Common myeloid progenitor, CD34-positive (primary cell): ENCODE measurements at regions not wholly inside any gene's neighbourhood (a gene's known extent, or its start where the extent isn't known, plus 50 kb on each side); places are given as distances from the start of the nearest gene placed in this dataset.

Experiments used
- CTCF ChIA-PET: fragments of 350-600 bp; sonication (Branson Sonifier 250); formaldehyde crosslinking; loops from one replicate; lab custom pipeline; 2021; ENCODE audit warnings: antibody characterized with exemption; lab: Charles Lee
- POLR2A ChIA-PET: fragments of 350-600 bp; sonication (Branson Sonifier 250); formaldehyde crosslinking; loops from one replicate; lab custom pipeline; 2021; ENCODE audit warnings: antibody characterized with exemption; lab: Charles Lee
- DNase-seq, 3 donors: peaks; one replicate each; pipeline versions ENCODE4 v3.0.0 to v3.0.0-alpha.2; 2013
- H3K27ac ChIP-seq, 2 experiments: 1 replicate in 1 of 2; 2 replicates in 1 of 2; pipeline ENCODE4 v1.7.0; 2013; ENCODE audit warnings: inconsistent platforms in 2 of 2, low read length in 2 of 2, mild to moderate bottlenecking in 2 of 2, low read depth in 1 of 2, moderate library complexity in 1 of 2; ENCODE audit not compliant: severe bottlenecking in 2 of 2, insufficient read depth in 1 of 2, poor library complexity in 1 of 2
- H3K27me3 ChIP-seq, 5 experiments: replicated peaks in 2 of 5; 1 replicate in 3 of 5; 2 replicates in 2 of 5; pipeline versions ENCODE4 v1.6.1 to v1.7.0; 2013; ENCODE audit warnings: low read length in 4 of 5, mild to moderate bottlenecking in 2 of 5, moderate library complexity in 2 of 5, inconsistent platforms in 1 of 5; ENCODE audit not compliant: insufficient read depth in 5 of 5, control insufficient read depth in 4 of 5
- H3K36me3 ChIP-seq, 4 experiments: 1 replicate in 2 of 4; 2 replicates in 2 of 4; pipeline versions ENCODE4 v1.6.1 to v1.7.0; 2013; ENCODE audit warnings: low read length in 3 of 4, control low read depth in 1 of 4, mild to moderate bottlenecking in 1 of 4; ENCODE audit not compliant: control insufficient read depth in 4 of 4, insufficient read depth in 4 of 4
- H3K4me1 ChIP-seq, 4 experiments: 1 replicate in 3 of 4; 2 replicates in 1 of 4; pipeline versions ENCODE4 v1.6.1 to v1.7.1; 2013; ENCODE audit warnings: low read length in 3 of 4, mild to moderate bottlenecking in 3 of 4, control low read depth in 1 of 4, inconsistent platforms in 1 of 4, moderate library complexity in 1 of 4; ENCODE audit not compliant: control insufficient read depth in 4 of 4, insufficient read depth in 4 of 4; ENCODE audit errors: control extremely low read depth in 1 of 4
- H3K4me3 ChIP-seq, 7 experiments: 1 replicate in 4 of 7; 2 replicates in 3 of 7; pipeline versions ENCODE4 v1.5.1 to v1.7.0; 2013; ENCODE audit warnings: mild to moderate bottlenecking in 7 of 7, low read length in 6 of 7, moderate library complexity in 6 of 7, inconsistent platforms in 2 of 7, low read depth in 2 of 7, control low read depth in 1 of 7; ENCODE audit not compliant: insufficient read depth in 4 of 7, control insufficient read depth in 1 of 7; ENCODE audit errors: extremely low read depth in 1 of 7
- H3K9me3 ChIP-seq, 5 experiments: 1 replicate in 4 of 5; 2 replicates in 1 of 5; pipeline versions ENCODE4 v1.6.1 to v1.7.1; 2013; ENCODE audit warnings: low read length in 4 of 5, mild to moderate bottlenecking in 2 of 5, inconsistent platforms in 1 of 5, low read depth in 1 of 5, moderate library complexity in 1 of 5; ENCODE audit not compliant: control insufficient read depth in 4 of 5, insufficient read depth in 2 of 5; ENCODE audit errors: control extremely low read depth in 1 of 5
- WGBS: methylation state at CpG from one replicate; pipeline ENCODE4 v1.1.5; 2013; ENCODE audit not compliant: insufficient coverage; 5-methylcytosine and 5-hydroxymethylcytosine counted together

DNA sequence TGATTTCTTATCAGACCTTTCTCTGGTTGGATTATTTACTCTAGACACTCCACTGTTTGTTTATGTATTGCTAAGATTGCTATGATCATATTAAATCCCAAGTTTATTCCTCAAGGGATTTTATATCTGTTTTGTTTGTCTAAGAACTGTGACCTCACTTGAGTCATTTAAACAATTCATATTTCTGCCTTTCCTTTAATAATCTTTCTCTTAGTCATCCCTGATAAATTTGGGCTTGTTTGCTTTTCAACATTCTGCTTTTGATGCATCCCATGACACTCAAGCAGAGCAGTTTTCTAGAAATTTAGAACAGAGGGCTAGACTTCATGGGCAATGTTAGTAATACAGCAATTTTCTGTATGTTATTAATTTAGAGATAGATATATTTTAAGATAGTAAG, 231.6 kb upstream of the TNC start:
- POLR2A ChIA-PET = no interaction called here

DNA sequence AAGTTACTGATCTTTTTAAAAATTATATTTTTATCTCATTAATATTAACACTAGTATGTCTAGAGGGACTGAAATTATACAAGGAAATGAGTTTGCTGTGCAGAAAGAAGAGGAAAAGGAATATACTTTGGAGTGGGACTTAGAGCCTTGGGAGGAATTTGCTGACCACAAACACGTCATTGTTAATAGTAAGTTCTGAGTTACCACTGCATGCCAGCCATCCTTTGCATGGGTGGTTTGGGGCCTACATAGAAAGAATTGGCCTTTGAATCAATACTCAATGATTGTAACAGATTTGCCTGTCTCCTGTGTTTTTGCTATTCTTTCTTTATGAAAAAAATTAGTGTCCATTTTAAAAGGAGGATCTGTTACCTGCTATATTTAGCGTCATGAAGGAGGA, 232.6 kb upstream of the TNC start:
- WGBS = 91% methylated on average over 1 of the region's 2 CpGs
- POLR2A ChIA-PET = no interaction called here
- no peak overlapping the region for H3K27ac ChIP-seq
- H3K4me3 ChIP-seq = no peak overlapping the region
- no peaks in the 10 kb centered on the region for H3K4me1 ChIP-seq
- no peak for DNase-seq
- H3K27me3 ChIP-seq = no peaks in the 10 kb centered on the region
- no peaks in the 10 kb centered on the region for H3K36me3 ChIP-seq
- CTCF ChIA-PET = no interaction called here
- no peaks in the 10 kb centered on the region for H3K9me3 ChIP-seq

More for the DNA sequence above, 231.6 kb upstream of the TNC start:
- Histone ChIP-seq H3K4me1 (no peaks in the 10 kb centered on the region), H3K36me3 (no peaks in the 10 kb centered on the region), H3K9me3 (no peaks in the 10 kb centered on the region), H3K27ac (no peak overlapping the region), H3K4me3 (no peak overlapping the region), H3K27me3 (no peaks in the 10 kb centered on the region)
- no peak for DNase-seq
- CTCF ChIA-PET = interaction anchor here (0.6 kb wide), 1 partner anchor 1511 kb away, joined by 3 read pairs; no protein-coding TSS in a partner anchor

DNA sequence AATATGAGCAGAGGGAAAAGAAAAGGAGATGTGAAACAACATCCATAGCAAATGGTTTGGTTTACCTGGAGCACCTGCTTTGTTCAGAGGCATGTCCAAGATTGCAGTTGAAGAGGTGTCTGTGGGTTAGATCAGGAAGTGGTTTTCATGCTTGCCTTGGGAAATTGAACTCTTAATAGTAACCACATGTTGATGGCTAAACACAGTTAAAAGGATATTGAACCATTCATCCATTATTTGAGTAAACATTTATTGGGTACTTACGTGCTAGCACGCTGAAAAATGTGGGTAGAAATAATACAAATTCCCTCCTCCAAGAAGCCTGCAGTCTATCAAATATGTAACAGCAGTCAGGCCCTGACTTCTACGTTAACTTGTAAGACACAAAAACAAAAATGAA, 235.7 kb upstream of the TNC start:
- Histone ChIP-seq H3K4me1 (no peaks in the 10 kb centered on the region), H3K27ac (no peak overlapping the region), H3K9me3 (no peaks in the 10 kb centered on the region), H3K4me3 (no peak overlapping the region), H3K36me3 (no peaks in the 10 kb centered on the region), H3K27me3 (no peaks in the 10 kb centered on the region)
- ChIA-PET CTCF (no interaction called here), POLR2A (no interaction called here)
- 100% methylated on average over 1 of the region's 3 CpGs for WGBS
- no peak for DNase-seq

- DNase-seq = no peak
- ChIA-PET POLR2A (no interaction called here), CTCF (no interaction called here)
- no peaks in the 10 kb centered on the region for H3K27me3 ChIP-seq
- H3K27ac ChIP-seq = no peak overlapping the region
- no peak overlapping the region for H3K4me3 ChIP-seq
- no peaks in the 10 kb centered on the region for H3K9me3 ChIP-seq
- H3K36me3 ChIP-seq = no peaks in the 10 kb centered on the region
- no CpG with 5 or more reads among the region's 1 CpG for WGBS
- no peaks in the 10 kb centered on the region for H3K4me1 ChIP-seq
Observed at GRCh38 chr9:115357821-115358220, 239.9 kb upstream of the TNC start.

DNA sequence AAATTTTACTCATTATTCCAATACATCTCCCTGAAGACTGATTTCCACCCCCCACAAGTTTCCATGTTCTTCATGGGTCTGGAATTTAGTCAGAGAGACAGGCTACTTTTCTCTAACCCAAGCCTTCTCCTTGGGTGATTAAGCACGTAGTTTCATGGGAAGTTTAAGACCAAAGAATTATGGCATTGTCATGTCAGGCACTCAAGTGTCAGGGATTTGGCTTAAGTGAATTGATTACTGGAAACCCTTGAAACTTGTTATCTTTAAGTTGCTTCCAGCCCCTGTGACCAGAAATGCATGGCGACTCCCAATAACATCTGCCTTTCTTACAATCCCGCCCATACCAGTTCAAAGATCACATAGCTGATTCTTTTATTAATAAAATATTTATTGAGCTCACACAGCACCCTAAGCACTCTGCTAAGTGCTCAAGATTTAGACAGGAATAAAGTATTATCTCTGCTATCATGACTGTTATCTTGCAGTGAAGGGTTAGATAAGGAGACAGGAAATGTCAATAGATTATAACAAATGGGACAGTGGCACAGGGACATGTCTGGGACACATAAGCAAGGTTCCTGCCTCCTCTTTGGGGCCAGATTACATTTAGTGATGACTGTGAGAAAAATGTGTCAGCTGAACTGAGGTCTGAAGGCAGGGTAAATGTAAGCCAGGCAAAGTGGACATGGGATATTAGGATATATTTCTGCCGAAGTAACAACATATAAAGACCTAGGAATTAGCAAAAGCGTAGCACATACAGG, 241.2 kb upstream of the TNC start:
- Histone ChIP-seq H3K27me3 (no peaks in the 10 kb centered on the region), H3K27ac (no peak overlapping the region), H3K4me3 (no peak overlapping the region), H3K36me3 (no peaks in the 10 kb centered on the region), H3K4me1 (no peaks in the 10 kb centered on the region), H3K9me3 (no peaks in the 10 kb centered on the region)
- CTCF ChIA-PET = no interaction called here
- 83% methylated on average over 3 of the region's 5 CpGs for WGBS
- POLR2A ChIA-PET = no interaction called here
- no peak for DNase-seq

- H3K27me3 ChIP-seq = no peaks in the 10 kb centered on the region
- no peaks in the 10 kb centered on the region for H3K9me3 ChIP-seq
- ChIA-PET CTCF (no interaction called here), POLR2A (no interaction called here)
- H3K36me3 ChIP-seq = no peaks in the 10 kb centered on the region
- no peaks in the 10 kb centered on the region for H3K4me1 ChIP-seq
- no peak overlapping the region for H3K27ac ChIP-seq
- 73% methylated on average over 3 of the region's 5 CpGs for WGBS
- DNase-seq = no peak
- H3K4me3 ChIP-seq = no peak overlapping the region
Observed at GRCh38 chr9:115360122-115360521, 242.2 kb upstream of the TNC start.

DNA sequence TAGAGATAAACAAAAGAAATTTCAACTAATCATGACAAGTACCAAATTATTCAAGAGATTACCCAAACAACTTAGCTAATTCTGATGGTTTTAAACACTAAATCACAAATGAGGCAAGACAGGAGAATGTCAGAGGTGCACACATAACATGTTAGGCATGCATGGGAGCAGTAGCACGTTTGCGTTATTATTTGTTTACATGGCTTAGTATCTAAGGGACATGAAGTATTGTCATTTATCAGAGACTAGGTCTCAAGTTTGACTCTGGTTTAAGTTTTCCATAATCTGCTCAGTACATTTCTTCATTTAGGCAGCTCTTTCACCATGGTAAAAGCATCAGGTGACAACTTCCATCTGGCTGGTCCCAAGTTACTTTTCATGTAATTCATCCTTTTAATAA, 244.1 kb upstream of the TNC start:
- no peak overlapping the region for H3K4me3 ChIP-seq
- DNase-seq = no peak
- no peaks in the 10 kb centered on the region for H3K9me3 ChIP-seq
- ChIA-PET POLR2A (no interaction called here), CTCF (no interaction called here)
- H3K4me1 ChIP-seq = no peaks in the 10 kb centered on the region
- no peaks in the 10 kb centered on the region for H3K36me3 ChIP-seq
- no CpG with 5 or more reads among the region's 2 CpGs for WGBS
- no peaks in the 10 kb centered on the region for H3K27me3 ChIP-seq
- H3K27ac ChIP-seq = no peak overlapping the region
